ENCODE measurements at regions not wholly inside any gene's neighbourhood (a gene's known extent, or its start where the extent isn't known, plus 50 kb on each side); places are given as distances from the start of the nearest gene placed in this dataset.

DNA sequence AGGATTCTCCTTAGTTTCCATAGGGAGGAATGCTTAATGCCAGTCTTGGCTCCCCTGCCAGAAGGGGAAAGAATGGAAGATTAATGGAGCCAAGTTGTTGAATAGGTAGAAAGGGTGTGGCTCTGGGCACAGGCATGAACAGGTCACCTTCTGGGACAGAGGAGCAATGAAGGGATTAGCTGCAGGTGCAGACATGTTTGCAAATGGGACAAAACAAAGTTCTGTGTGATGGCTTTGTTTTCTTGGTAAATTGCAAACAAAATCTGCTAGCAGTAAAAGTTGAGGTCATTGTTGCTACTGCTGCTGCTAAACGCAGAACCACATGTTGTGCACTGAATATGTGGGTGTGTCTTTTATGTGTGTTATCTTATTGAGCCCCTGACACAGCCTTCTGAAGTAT is 93.3 kb downstream of the PERP start:
- TF ChIP-seq CTCF (IDR thresholded peaks at IDR 0.05; ENCODE audit: insufficient read depth, low read length): no peak
- no peak for TF ChIP-seq SPI1 (IDR thresholded peaks at IDR 0.05; ENCODE audit: borderline replicate concordance, low read depth)
- no peak for TF ChIP-seq POLR2AphosphoS5 (IDR thresholded peaks at IDR 0.05; ENCODE audit: low read depth)
- TF ChIP-seq REST (IDR thresholded peaks at IDR 0.05; ENCODE audit: insufficient replicate concordance, low read depth): no peak
- TF ChIP-seq GABPA (IDR thresholded peaks at IDR 0.05; ENCODE audit: low read depth): no peak
